GM12873 (cell line): ENCODE measurements at regions not wholly inside any gene's neighbourhood (a gene's known extent, or its start where the extent isn't known, plus 50 kb on each side); places are given as distances from the start of the nearest gene placed in this dataset.

Experiments
- CTCF ChIP-seq: IDR thresholded peaks from 2 replicates; pipeline ENCODE4 v1.5.1; 2012; ENCODE audit warnings: low read depth, mild to moderate bottlenecking, moderate library complexity, low read length, control low read depth; ENCODE audit not compliant: insufficient read depth; ENCODE audit errors: missing control alignments

- TF ChIP-seq CTCF = no peak
These were observed 62.4 kb upstream of the MMADHC start for GRCh38 chr2:149650006-149650405.

GRCh38 chr2:149648282-149649030 is 60.9 kb upstream of the MMADHC start:
- no peak for TF ChIP-seq CTCF

- no peak for TF ChIP-seq CTCF
These were observed 57.8 kb upstream of the MMADHC start for GRCh38 chr2:149645391-149645790.
